ENCODE measurements at regions not wholly inside any gene's neighbourhood (a gene's known extent, or its start where the extent isn't known, plus 50 kb on each side); places are given as distances from the start of the nearest gene placed in this dataset.
A peak's percentile ranks its signal among the peaks of the same experiment; 100 is the strongest.

DNA sequence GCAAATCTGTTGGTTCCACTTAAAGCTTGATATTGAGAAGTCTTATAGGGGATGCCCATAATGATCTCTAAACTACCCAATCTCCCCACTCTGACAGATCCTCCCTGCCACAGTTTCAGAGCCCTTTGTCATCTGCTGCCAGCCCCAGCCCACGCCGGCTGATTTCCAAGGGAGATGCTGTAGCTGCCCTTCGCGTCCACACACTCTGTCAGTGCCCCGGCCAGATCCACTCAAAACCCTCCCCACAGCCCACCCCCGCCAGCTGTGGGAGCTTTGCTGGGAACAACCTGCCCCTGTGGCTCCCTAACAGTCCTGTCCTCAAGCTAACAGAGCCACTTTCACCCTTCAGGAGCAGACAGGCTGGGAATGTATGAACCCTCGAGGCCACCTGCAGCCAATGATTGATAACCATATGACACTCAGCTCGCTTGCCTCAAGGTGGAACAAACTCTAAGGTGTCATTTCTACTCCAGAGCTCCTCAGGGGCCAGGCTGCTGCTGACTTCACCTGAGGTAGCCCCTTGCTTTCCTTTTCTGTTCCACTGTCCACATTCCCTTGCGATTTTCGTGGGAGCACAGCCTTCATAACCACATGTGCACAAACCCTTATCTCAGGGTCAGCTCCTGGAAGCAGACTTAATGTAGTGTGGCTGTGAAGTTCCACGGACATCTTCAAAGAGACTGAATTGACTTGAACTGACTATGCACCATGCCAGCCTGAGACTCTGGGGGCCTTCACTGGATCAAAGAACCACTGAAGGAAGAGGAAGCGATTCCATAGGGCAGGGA is 92.6 kb upstream of the LGALSL start:
- Mint-ChIP-seq H3K4me3 (no peak overlapping the region), H3K9me3 (no peaks in the 10 kb centered on the region), H3K36me3 (no peaks in the 10 kb centered on the region), H3K27me3 (peaks cover 21 to 22% of the 10 kb centered on the region in 2 donors), H3K4me1 (ENCODE audit: low read depth in 2 of 2) (no peaks in the 10 kb centered on the region), H3K27ac (no peak overlapping the region)
- DNase-seq (ENCODE audit: low spot score) (no peak), ATAC-seq (no peak)

DNA sequence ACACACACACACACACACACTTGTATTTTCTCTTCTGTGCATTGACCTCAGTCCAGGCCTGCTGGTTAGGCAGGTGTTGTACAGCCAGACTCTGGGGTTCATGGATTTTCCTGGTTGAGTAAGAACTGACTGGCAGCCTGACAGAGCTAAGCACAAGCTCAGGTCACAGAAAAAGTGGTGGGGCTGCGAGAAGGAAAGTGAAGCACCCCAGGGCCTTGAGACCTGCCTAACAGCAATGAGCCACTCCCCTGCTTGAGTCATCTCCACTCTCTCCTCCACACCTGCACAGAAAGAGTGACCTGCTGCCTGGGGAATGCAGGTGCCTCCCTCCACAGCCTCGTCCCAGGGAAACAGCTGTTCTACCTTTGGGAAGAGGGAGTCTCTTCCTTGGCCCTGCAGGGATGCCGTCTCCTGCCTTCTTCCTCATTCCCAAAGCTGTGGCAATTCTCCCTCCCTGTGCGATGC is 91.4 kb upstream of the LGALSL start:
- Mint-ChIP-seq H3K27ac (no peak overlapping the region), H3K36me3 (no peaks in the 10 kb centered on the region), H3K27me3 (peaks cover 9 to 14% of the 10 kb centered on the region in 2 donors), H3K9me3 (no peaks in the 10 kb centered on the region), H3K4me3 (no peak overlapping the region), H3K4me1 (ENCODE audit: low read depth in 2 of 2) (no peaks in the 10 kb centered on the region)
- ATAC-seq (no peak), DNase-seq (ENCODE audit: low spot score) (no peak)

DNA sequence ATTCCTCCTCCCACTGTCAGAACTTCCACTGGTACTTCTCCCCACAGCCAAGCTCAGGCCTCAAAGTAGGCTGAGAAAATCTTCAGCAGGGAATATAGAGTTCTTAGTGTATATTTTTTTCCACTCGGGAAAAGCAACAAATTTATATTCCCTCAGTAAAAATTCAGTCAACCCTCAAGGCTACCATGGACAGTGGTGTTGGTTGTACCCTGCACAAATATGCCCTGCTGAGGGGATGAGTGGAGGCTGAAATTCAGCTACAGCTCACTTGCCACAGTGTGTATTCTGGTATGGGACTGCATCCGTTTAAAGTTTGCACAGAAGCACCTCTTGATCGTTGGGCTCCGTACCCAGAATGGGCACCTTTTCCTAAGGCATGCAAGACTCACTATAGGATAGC is 90.8 kb upstream of the LGALSL start:
- Mint-ChIP-seq H3K9me3 (no peaks in the 10 kb centered on the region), H3K27me3 (peaks cover 10 to 16% of the 10 kb centered on the region in 2 donors), H3K36me3 (no peaks in the 10 kb centered on the region), H3K4me1 (ENCODE audit: low read depth in 2 of 2) (no peaks in the 10 kb centered on the region), H3K27ac (no peak overlapping the region), H3K4me3 (no peak overlapping the region)
- DNase-seq (ENCODE audit: low spot score), result no peak
- ATAC-seq, result no peak

DNA sequence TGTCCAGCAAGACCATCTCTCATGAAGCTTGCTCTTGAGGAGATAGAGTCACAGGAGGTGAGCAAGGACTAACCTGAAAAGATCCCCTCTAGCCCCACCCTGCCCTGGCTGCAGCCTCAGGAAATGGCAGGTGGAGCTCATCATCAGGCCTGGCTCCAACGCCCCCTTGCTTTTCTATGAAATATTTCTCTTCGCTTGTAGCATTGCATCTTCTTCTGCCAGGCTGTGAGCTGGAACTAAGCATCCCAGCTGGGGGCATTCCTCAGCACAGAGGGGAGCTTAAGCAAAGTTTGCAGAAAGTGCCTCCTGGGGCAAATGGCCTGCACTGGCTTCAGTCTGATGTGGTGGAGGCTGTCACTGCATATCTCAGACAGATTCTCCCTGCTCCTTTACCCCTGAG is 90.1 kb upstream of the LGALSL start:
- no peak for DNase-seq (ENCODE audit: low spot score)
- Mint-ChIP-seq H3K4me3 (no peak overlapping the region), H3K36me3 (no peaks in the 10 kb centered on the region), H3K27me3 (peaks cover 11 to 18% of the 10 kb centered on the region in 2 donors), H3K4me1 (ENCODE audit: low read depth in 2 of 2) (no peaks in the 10 kb centered on the region), H3K9me3 (no peaks in the 10 kb centered on the region), H3K27ac (no peak overlapping the region)
- ATAC-seq, result no peak

DNA sequence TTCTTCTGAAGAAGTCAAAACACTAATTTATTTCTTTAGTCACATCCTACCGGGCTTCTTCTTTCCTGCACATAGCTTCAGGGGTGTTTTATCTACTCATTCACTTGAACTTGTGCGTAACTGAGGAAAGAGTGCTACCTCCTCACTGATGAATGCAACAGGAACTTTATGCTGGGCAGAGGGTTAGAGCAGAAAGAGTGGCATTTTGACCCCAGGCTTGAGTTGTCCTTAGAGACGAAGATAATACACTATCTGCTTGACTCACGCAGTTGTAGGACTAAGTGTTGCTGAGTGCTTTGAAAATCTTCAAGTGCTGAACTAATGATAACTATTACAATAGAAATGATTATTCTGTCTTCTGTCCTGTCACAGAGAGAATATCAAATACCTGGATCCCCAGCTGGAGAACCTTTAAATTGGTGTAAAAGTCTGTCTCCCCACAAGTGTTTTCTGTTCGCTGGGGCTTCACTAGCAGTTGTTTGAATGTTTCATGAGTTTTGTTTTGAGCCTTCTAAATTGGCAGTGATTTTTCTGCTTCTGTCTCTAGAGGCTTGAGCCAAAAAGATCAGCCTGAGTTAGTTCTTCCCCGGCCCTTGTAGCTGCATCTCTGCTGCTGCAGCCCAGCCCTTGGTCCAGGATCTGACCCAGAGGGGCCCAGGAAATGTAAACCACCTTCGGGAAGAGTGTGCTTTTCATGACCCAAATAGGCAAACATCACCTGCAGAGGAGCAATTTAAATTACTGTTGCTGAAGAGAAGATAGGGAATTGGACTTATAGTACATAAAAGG is 86.3 kb upstream of the LGALSL start:
- no peak for DNase-seq (ENCODE audit: low spot score)
- Mint-ChIP-seq H3K27ac (no peak overlapping the region), H3K36me3 (no peaks in the 10 kb centered on the region), H3K9me3 (no peaks in the 10 kb centered on the region), H3K4me1 (ENCODE audit: low read depth in 2 of 2) (no peaks in the 10 kb centered on the region), H3K27me3 (peaks cover 8 to 13% of the 10 kb centered on the region in 2 donors), H3K4me3 (no peak overlapping the region)
- ATAC-seq, result no peak

DNA sequence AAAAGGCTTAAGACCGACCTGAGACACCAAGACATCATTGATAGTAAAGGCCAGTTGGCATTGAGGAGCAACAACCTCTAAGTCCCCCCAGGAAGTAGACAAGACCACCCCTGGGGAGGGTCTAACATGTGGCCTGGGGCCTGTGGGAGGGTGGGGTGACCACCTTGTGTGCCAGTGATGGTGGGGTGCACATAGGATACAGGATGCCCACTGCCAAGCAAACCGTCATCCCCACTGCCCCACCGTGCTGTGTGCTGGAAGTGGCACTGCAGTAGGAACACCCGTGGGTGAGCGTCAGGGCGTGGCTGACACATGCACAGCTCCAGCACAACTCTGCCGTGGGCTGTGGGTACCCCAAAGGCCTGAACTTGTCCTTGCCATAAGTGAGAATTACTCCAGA is 84.3 kb upstream of the LGALSL start:
- H3K9me3 Mint-ChIP-seq, result no peaks in the 10 kb centered on the region
- no peak for DNase-seq (ENCODE audit: low spot score)
- no peaks in the 10 kb centered on the region for H3K36me3 Mint-ChIP-seq
- H3K4me3 Mint-ChIP-seq, result no peak overlapping the region
- ATAC-seq, result no peak
- no peaks in the 10 kb centered on the region for H3K4me1 Mint-ChIP-seq (ENCODE audit: low read depth in 2 of 2)
- no peak overlapping the region for H3K27ac Mint-ChIP-seq
- H3K27me3 Mint-ChIP-seq, result peaks cover 19% of the 10 kb centered on the region in 2 donors

DNA sequence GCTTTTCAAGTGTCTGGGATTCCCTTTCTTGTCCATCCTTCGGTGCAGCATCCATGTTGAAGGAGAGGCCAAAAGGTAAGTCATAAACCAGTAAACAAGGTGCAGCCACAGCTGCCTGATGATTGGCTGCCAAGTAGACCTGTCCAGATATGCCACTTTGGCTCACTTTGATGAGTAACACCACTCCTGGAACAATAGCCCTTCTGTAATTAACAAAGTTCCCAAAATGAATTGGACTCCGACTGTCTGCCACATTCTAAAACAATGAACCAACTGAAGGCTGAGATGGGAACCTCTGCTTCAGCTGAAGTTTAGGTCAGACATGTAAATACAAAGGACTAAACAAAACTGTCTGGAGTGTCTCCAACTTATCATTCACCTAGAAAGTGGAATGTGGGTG is 82.2 kb upstream of the LGALSL start:
- ATAC-seq, result no peak

DNA sequence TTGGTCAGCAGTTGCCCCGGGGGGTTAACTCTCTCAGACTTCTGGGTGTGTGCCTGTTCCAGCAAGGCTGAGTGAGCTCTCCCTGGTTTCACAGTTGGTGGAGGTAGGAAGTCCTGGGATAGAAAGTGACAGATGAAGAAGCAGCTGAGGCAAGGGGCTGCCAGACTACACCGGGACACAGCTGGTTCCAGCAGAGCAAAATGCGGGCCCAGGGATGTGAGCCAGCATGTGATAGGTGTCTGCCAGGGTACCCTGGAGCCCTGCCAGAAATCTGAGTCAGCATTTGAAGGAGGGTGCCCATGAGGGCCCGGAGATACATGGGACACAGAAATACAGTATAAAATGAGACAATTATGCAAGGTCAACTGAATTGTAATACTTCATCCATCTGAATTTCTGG is 79.3 kb upstream of the LGALSL start:
- no peaks in the 10 kb centered on the region for H3K4me1 Mint-ChIP-seq (ENCODE audit: low read depth in 2 of 2)

More for the DNA sequence above, 82.2 kb upstream of the LGALSL start:
- DNase-seq (ENCODE audit: low spot score), result no peak
- no peak overlapping the region for H3K27ac Mint-ChIP-seq
- peaks cover 18 to 19% of the 10 kb centered on the region in 2 donors for H3K27me3 Mint-ChIP-seq
- no peaks in the 10 kb centered on the region for H3K4me1 Mint-ChIP-seq (ENCODE audit: low read depth in 2 of 2)
- H3K36me3 Mint-ChIP-seq, result no peaks in the 10 kb centered on the region
- H3K4me3 Mint-ChIP-seq, result no peak overlapping the region
- no peaks in the 10 kb centered on the region for H3K9me3 Mint-ChIP-seq

DNA sequence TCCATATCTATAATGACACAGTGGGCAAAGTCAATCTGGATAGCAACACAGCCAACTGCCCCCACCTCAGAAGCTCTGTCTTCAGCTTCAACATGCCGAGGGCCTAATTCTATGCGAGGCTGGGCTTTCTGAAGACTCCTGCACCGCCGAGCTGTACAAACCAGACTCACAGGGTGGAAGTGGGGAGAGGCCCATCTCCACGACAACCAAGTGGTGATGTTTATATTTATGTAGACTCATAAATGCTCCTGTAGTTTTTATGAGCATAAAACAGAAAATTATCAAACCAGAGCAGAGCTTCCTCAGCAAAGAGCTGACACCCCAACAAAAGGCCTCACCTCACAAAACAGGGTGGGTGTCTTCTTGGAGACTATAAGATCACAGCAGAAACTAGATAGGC is 77.0 kb upstream of the LGALSL start:
- Mint-ChIP-seq H3K27ac (no peak overlapping the region), H3K4me1 (ENCODE audit: low read depth in 2 of 2) (no peaks in the 10 kb centered on the region), H3K4me3 (no peak overlapping the region), H3K27me3 (peaks cover 26 to 30% of the 10 kb centered on the region in 2 donors), H3K9me3 (no peaks in the 10 kb centered on the region), H3K36me3 (no peaks in the 10 kb centered on the region)
- no peak for DNase-seq (ENCODE audit: low spot score)
- no peak for ATAC-seq

More for the DNA sequence above, 79.3 kb upstream of the LGALSL start:
- no peaks in the 10 kb centered on the region for H3K9me3 Mint-ChIP-seq
- DNase-seq (ENCODE audit: low spot score), result no peak
- peak overlapping the region in 1 of 2 donors; percentile 8 for H3K27ac Mint-ChIP-seq
- no peak overlapping the region for H3K4me3 Mint-ChIP-seq
- ATAC-seq, result no peak
- no peaks in the 10 kb centered on the region for H3K36me3 Mint-ChIP-seq
- H3K27me3 Mint-ChIP-seq, result peaks cover 20 to 23% of the 10 kb centered on the region in 2 donors

DNA sequence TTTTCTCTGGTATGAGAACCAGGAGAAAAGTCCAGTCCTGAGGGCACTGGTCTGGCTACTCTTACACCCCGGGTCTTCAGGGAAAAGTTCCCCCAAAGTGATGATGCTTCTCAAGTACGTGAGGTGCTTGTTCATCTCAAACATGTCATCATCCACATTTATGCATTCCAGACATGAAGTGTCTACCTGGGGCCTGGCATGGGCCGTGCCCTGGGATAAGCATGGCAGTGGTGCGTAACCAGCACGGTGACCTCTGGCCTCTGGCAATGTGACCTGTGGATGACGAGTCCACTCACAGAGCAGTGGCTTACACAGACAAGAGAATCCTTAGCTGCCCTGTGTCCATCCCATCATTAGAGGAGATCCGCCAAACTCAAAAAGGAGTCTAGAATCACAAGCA is 74.8 kb upstream of the LGALSL start:
- Mint-ChIP-seq H3K27me3 (peaks cover 18 to 26% of the 10 kb centered on the region in 2 donors), H3K27ac (no peak overlapping the region), H3K4me3 (no peak overlapping the region), H3K9me3 (no peaks in the 10 kb centered on the region), H3K36me3 (no peaks in the 10 kb centered on the region), H3K4me1 (ENCODE audit: low read depth in 2 of 2) (no peaks in the 10 kb centered on the region)
- no peak for ATAC-seq
- no peak for DNase-seq (ENCODE audit: low spot score)

DNA sequence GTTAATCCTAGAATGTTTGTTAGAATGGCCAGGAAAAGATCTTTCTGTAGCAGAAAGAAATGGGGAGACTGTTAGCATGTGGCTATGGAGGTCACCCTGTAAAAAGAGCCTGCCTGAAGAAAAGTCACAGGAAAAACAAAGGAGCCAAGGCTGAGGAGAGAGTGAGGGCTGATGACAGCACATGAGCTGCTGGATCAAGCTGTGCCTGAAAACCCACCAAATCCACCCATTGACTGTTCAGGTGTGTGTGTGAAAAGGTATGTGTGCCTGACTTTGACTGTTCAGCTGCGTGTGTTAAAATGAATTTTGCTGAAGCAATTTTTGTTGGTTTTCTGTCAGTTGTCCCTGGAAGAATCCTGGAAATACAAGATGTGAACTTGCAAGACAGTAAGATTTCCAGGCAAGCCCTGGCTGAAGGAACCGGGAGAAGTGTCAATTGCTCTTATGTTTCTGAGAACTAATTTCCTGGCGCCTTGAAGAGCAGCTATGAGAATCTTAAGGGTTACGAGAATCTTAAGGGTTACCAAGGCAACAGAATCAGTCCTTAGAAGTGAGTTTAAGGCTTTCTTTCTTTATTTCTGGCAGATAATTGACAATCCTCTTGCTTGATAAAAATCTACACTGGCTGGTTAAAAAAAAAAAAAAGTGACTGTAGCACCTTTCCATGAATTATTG is 73.0 kb upstream of the LGALSL start:
- Mint-ChIP-seq H3K4me1 (ENCODE audit: low read depth in 2 of 2) (no peaks in the 10 kb centered on the region), H3K27me3 (peaks cover 17 to 26% of the 10 kb centered on the region in 2 donors), H3K4me3 (no peak overlapping the region), H3K27ac (no peak overlapping the region), H3K36me3 (no peaks in the 10 kb centered on the region), H3K9me3 (no peaks in the 10 kb centered on the region)
- DNase-seq (ENCODE audit: low spot score) (no peak), ATAC-seq (no peak)

DNA sequence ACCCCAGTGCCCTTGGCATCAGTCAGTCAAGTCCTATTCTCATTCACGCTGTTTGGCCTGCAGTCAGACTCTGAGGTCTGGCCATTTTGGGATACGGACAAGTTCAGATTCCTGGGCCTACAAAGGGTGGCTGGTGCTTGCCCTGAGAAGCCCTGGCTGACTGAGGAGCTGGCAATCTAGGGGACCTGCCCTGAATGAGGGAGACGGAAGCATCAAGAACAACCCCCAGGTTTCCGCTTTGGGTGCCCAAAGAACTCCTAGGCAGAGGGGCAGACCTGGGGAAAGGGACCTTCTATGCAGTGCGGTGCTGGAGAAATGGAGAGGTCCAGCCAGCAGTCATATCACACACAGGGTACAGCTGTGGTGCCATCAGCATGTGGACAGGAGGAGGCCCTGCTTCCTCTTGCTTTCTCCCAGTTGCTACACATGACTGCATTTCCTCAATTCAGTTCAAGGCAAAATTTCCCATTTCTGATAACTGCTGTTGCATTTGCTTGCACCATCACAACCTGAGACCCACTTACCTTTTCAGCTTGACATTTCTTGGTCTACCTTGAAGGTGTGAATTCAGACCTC is 70.9 kb upstream of the LGALSL start:
- H3K4me3 Mint-ChIP-seq, result no peak overlapping the region
- H3K27me3 Mint-ChIP-seq, result peaks cover 20 to 26% of the 10 kb centered on the region in 2 donors
- DNase-seq (ENCODE audit: low spot score) (no peak), ATAC-seq (peak; percentile 50 to 51)
- H3K4me1 Mint-ChIP-seq (ENCODE audit: low read depth in 2 of 2), result no peaks in the 10 kb centered on the region
- no peaks in the 10 kb centered on the region for H3K36me3 Mint-ChIP-seq
- no peaks in the 10 kb centered on the region for H3K9me3 Mint-ChIP-seq
- no peak overlapping the region for H3K27ac Mint-ChIP-seq

DNA sequence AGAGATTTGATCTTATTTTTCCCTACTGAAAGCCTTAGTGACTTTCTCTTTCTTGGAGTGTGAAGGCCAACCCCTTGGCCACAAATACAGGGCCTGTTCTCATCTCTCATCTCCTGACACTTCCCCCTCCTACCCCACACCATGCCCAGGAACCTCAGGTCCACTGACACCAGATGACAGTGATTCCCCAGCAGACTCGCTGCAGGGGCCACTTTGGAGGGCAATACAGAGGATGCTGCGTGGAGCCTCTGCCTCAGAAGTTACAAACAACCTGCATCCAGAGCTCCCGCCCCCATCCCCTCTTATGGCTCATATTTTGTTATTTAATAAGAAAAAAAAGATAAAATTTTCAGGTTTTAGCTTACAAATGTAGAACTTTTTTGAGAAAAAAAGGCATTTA is 70.1 kb upstream of the LGALSL start:
- DNase-seq (ENCODE audit: low spot score), result no peak
- Mint-ChIP-seq H3K36me3 (no peaks in the 10 kb centered on the region), H3K27me3 (peaks cover 21 to 30% of the 10 kb centered on the region in 2 donors), H3K4me1 (ENCODE audit: low read depth in 2 of 2) (no peaks in the 10 kb centered on the region), H3K27ac (no peak overlapping the region), H3K9me3 (no peaks in the 10 kb centered on the region), H3K4me3 (no peak overlapping the region)
- ATAC-seq, result no peak

All from natural killer cell treated with Interleukin-12 subunit alpha and Interleukin-12 subunit beta and Interleukin-15 and Interleukin-18, amount 100 ng/mL, for 72 hours (primary cell).